Sigmoid colon (tissue), 4 donors: ENCODE measurements at regions not wholly inside any gene's neighbourhood (a gene's known extent, or its start where the extent isn't known, plus 50 kb on each side); places are given as distances from the start of the nearest gene placed in this dataset.
A peak's percentile ranks its signal among the peaks of the same experiment; 100 is the strongest.

Source experiments
- CTCF ChIP-seq, 4 experiments: fragments of 450-650 bp in 3 of 4; fragments of 200-600 bp in 1 of 4; IDR thresholded peaks; one replicate each; pipeline ENCODE4 v1.5.1; 2016 to 2019; ENCODE audit warnings: antibody characterized with exemption in 4 of 4, mild to moderate bottlenecking in 3 of 4, moderate library complexity in 2 of 4
- EP300 ChIP-seq, 4 donors: sonication (generic); formaldehyde crosslinking; IDR thresholded peaks; one replicate each; pipeline ENCODE4 v1.6.1; 2017; ENCODE audit warnings: antibody characterized with exemption in 4 of 4
- POLR2A ChIP-seq, 2 donors: fragments of 450-650 bp; IDR thresholded peaks; one replicate each; pipeline ENCODE4 v1.6.1; 2016; ENCODE audit warnings: antibody characterized with exemption in 2 of 2, mild to moderate bottlenecking in 2 of 2, moderate library complexity in 2 of 2
- POLR2AphosphoS5 ChIP-seq, 4 donors: sonication (generic); formaldehyde crosslinking; IDR thresholded peaks; one replicate each; pipeline ENCODE4 v1.6.1; 2017; ENCODE audit warnings: antibody characterized with exemption in 4 of 4

- TF ChIP-seq CTCF (IDR thresholded peaks at IDR 0.05) = peak in 2 of 4 experiments; percentile 40 to 45
- no peak for TF ChIP-seq POLR2AphosphoS5 (IDR thresholded peaks at IDR 0.05)
- TF ChIP-seq EP300 (IDR thresholded peaks at IDR 0.05) = no peak
- no peak for TF ChIP-seq POLR2A (IDR thresholded peaks at IDR 0.05)
Observed at GRCh38 chr20:57048027-57048869, 218.2 kb downstream of the BMP7 start.
